WTC11 (cell line): ENCODE measurements at regions not wholly inside any gene's neighbourhood (a gene's known extent, or its start where the extent isn't known, plus 50 kb on each side); places are given as distances from the start of the nearest gene placed in this dataset.

Experiments used
- ATAC-seq: fragments of 200-7000 bp; cut with Tn5 transposase; 2 replicates; pipeline ENCODE4 v1.10.0; 2021; ENCODE audit warnings: mild to moderate bottlenecking, moderate library complexity
- CTCF ChIA-PET: fragments of 300-600 bp; sonication (Branson Sonifier 250); formaldehyde crosslinking; loops from one replicate; lab custom pipeline; 2021; ENCODE audit warnings: antibody characterized with exemption; lab: Charles Lee
- POLR2A ChIA-PET: fragments of 350-600 bp; sonication (Branson Sonifier 250); formaldehyde crosslinking; loops from one replicate; lab custom pipeline; 2021; ENCODE audit warnings: antibody characterized with exemption; lab: Charles Lee
- DNase-seq: peaks from one replicate; pipeline ENCODE4 v3.0.0; 2021; ENCODE audit warnings: low spot score
- H3K27ac Mint-ChIP-seq: 2 replicates; pipeline ENCODE4 v1.8.0; 2021; ENCODE audit warnings: mixed read lengths
- H3K27me3 Mint-ChIP-seq: 2 replicates; pipeline ENCODE4 v1.8.0; 2021; ENCODE audit warnings: low read depth, mild to moderate bottlenecking, moderate library complexity, mixed read lengths
- H3K36me3 Mint-ChIP-seq: 2 replicates; pipeline ENCODE4 v1.8.0; 2021; ENCODE audit warnings: mixed read lengths
- H3K4me1 Mint-ChIP-seq: 2 replicates; pipeline ENCODE4 v1.8.0; 2022; ENCODE audit warnings: mixed read lengths
- H3K4me3 Mint-ChIP-seq: 2 replicates; pipeline ENCODE4 v1.8.0; 2021; ENCODE audit warnings: mild to moderate bottlenecking, moderate library complexity, mixed read lengths
- H3K9me3 Mint-ChIP-seq: 2 replicates; pipeline ENCODE4 v1.8.0; 2021; ENCODE audit warnings: mixed read lengths
- ATF1 ChIP-seq: sonication (generic); formaldehyde crosslinking; IDR thresholded peaks from 2 replicates; pipeline ENCODE4 v1.8.1; 2023; ENCODE audit warnings: mild to moderate bottlenecking, moderate library complexity, missing genetic modification reagents
- CBFB ChIP-seq: sonication (generic); formaldehyde crosslinking; IDR thresholded peaks from 2 replicates; pipeline ENCODE4 v1.8.1; 2022; ENCODE audit warnings: mild to moderate bottlenecking, low read depth, missing genetic modification reagents
- CTCF ChIP-seq: fragments of 200-600 bp; IDR thresholded peaks from 2 replicates; pipeline ENCODE4 v1.8.0; 2022; ENCODE audit warnings: antibody characterized with exemption
- ELF4 ChIP-seq: sonication (generic); formaldehyde crosslinking; IDR thresholded peaks from 2 replicates; pipeline ENCODE4 v1.8.1; 2022; ENCODE audit warnings: low read depth, mild to moderate bottlenecking, moderate library complexity, missing genetic modification reagents
- ERG ChIP-seq: fragments of 250-450 bp; sonication (Bioruptor Pico); IDR thresholded peaks from 2 replicates; pipeline ENCODE4 v1.8.0; 2021; ENCODE audit warnings: mild to moderate bottlenecking
- FOXJ3 ChIP-seq: sonication (generic); formaldehyde crosslinking; IDR thresholded peaks from 2 replicates; pipeline ENCODE4 v1.9.0; 2021; ENCODE audit warnings: missing genetic modification reagents, mild to moderate bottlenecking, borderline replicate concordance
- GRHL2 ChIP-seq: fragments of 250-450 bp; sonication (Bioruptor Pico); IDR thresholded peaks from 2 replicates; pipeline ENCODE4 v1.8.0; 2022; ENCODE audit warnings: mild to moderate bottlenecking, moderate library complexity; ENCODE audit not compliant: insufficient replicate concordance, severe bottlenecking
- GTF2I ChIP-seq: fragments of 250-450 bp; sonication (Bioruptor Pico); conservative IDR thresholded peaks from 2 replicates; pipeline ENCODE4 v1.4.0; 2021; ENCODE audit warnings: mild to moderate bottlenecking
- HMGXB4 ChIP-seq: sonication (generic); formaldehyde crosslinking; IDR thresholded peaks from 2 replicates; pipeline ENCODE4 v1.8.1; 2023; ENCODE audit warnings: mild to moderate bottlenecking, moderate library complexity, missing genetic modification reagents
- JAZF1 ChIP-seq: fragments of 250-450 bp; sonication (Bioruptor Pico); IDR thresholded peaks from 2 replicates; pipeline ENCODE4 v1.9.0; 2021; ENCODE audit warnings: moderate library complexity, mild to moderate bottlenecking, inconsistent platforms
- MYBL2 ChIP-seq: sonication (generic); formaldehyde crosslinking; IDR thresholded peaks from 2 replicates; pipeline ENCODE4 v1.8.1; 2023; ENCODE audit warnings: mild to moderate bottlenecking, moderate library complexity, missing genetic modification reagents
- SMAD4 ChIP-seq: sonication (generic); formaldehyde crosslinking; IDR thresholded peaks from 2 replicates; pipeline ENCODE4 v1.8.0; 2022; ENCODE audit warnings: mild to moderate bottlenecking, missing genetic modification reagents
- TEAD1 ChIP-seq: sonication (generic); formaldehyde crosslinking; IDR thresholded peaks from 2 replicates; pipeline ENCODE4 v1.8.0; 2022; ENCODE audit warnings: mild to moderate bottlenecking, missing genetic modification reagents
- TEAD4 ChIP-seq: sonication (generic); formaldehyde crosslinking; IDR thresholded peaks from 2 replicates; pipeline ENCODE4 v1.8.0; 2022; ENCODE audit warnings: mild to moderate bottlenecking, missing genetic modification reagents
- USF1 ChIP-seq: sonication (generic); formaldehyde crosslinking; IDR thresholded peaks from 2 replicates; pipeline ENCODE4 v1.8.0; 2022; ENCODE audit warnings: mild to moderate bottlenecking, missing genetic modification reagents
- ZBTB21 ChIP-seq: sonication (generic); formaldehyde crosslinking; IDR thresholded peaks from 2 replicates; pipeline ENCODE4 v1.8.1; 2023; ENCODE audit warnings: mild to moderate bottlenecking, missing genetic modification reagents, borderline replicate concordance
- ZNF281 ChIP-seq: sonication (generic); formaldehyde crosslinking; IDR thresholded peaks from 2 replicates; pipeline ENCODE4 v1.8.0; 2023; ENCODE audit warnings: mild to moderate bottlenecking, missing genetic modification reagents
- TF ChIP-seq, protein P1 (sequence below): sonication (generic); formaldehyde crosslinking; IDR thresholded peaks from 2 replicates; pipeline ENCODE4 v1.8.1; 2022; ENCODE audit warnings: low read depth, mild to moderate bottlenecking, moderate library complexity, missing genetic modification reagents, borderline replicate concordance
- TF ChIP-seq, protein P2 (sequence below): fragments of 250-450 bp; sonication (Bioruptor Pico); IDR thresholded peaks from 2 replicates; pipeline ENCODE4 v1.9.0; 2021; ENCODE audit warnings: mild to moderate bottlenecking
- TF ChIP-seq, protein P3 (sequence below): sonication (generic); formaldehyde crosslinking; IDR thresholded peaks from 2 replicates; pipeline ENCODE4 v1.8.1; 2022; ENCODE audit warnings: mild to moderate bottlenecking, moderate library complexity, missing genetic modification reagents

- TF ChIP-seq FOXJ3 (CRISPR knock-in tag): no peak
- no peak for TF ChIP-seq ERG
Observed at GRCh38 chr10:84053626-84054025, 85.7 kb upstream of the GHITM start (continued).

- Mint-ChIP-seq H3K9me3 (no peaks in the 10 kb centered on the region), H3K27ac (no peak overlapping the region), H3K4me3 (no peak overlapping the region), H3K4me1 (peaks cover 9% of the 10 kb centered on the region), H3K36me3 (no peaks in the 10 kb centered on the region), H3K27me3 (peaks cover 2% of the 10 kb centered on the region)
- TF ChIP-seq ATF1 (no peak), ZBTB21 (CRISPR knock-in tag) (no peak), JAZF1 (CRISPR knock-in tag) (no peak), SMAD4 (no peak), ZNF281 (CRISPR knock-in tag) (no peak), USF1 (no peak), CTCF (no peak), GTF2I (CRISPR knock-in tag) (no peak), GRHL2 (CRISPR knock-in tag) (no peak), CBFB (CRISPR knock-in tag) (no peak), ELF4 (CRISPR knock-in tag) (no peak), TEAD4 (CRISPR knock-in tag) (no peak), HMGXB4 (no peak), MYBL2 (CRISPR knock-in tag) (no peak), TEAD1 (CRISPR knock-in tag) (no peak)
- TF ChIP-seq, protein P1, sequence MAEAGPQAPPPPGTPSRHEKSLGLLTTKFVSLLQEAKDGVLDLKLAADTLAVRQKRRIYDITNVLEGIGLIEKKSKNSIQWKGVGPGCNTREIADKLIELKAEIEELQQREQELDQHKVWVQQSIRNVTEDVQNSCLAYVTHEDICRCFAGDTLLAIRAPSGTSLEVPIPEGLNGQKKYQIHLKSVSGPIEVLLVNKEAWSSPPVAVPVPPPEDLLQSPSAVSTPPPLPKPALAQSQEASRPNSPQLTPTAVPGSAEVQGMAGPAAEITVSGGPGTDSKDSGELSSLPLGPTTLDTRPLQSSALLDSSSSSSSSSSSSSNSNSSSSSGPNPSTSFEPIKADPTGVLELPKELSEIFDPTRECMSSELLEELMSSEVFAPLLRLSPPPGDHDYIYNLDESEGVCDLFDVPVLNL (CRISPR knock-in tag): no peak
- TF ChIP-seq, protein P2, sequence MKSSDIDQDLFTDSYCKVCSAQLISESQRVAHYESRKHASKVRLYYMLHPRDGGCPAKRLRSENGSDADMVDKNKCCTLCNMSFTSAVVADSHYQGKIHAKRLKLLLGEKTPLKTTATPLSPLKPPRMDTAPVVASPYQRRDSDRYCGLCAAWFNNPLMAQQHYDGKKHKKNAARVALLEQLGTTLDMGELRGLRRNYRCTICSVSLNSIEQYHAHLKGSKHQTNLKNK (CRISPR knock-in tag): no peak
- TF ChIP-seq, protein P3, sequence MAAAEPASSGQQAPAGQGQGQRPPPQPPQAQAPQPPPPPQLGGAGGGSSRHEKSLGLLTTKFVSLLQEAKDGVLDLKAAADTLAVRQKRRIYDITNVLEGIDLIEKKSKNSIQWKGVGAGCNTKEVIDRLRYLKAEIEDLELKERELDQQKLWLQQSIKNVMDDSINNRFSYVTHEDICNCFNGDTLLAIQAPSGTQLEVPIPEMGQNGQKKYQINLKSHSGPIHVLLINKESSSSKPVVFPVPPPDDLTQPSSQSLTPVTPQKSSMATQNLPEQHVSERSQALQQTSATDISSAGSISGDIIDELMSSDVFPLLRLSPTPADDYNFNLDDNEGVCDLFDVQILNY (CRISPR knock-in tag): no peak
- DNase-seq (peak; percentile 22), ATAC-seq (peak; percentile 86)
- ChIA-PET CTCF (interaction anchor here (0.9 to 1.8 kb wide), 4 partner anchors 28 to 59 kb away, joined by 3 to 8 read pairs (median 6); no protein-coding TSS in a partner anchor), POLR2A (no interaction called here)
Observed at GRCh38 chr10:84054743-84055142, 84.6 kb upstream of the GHITM start.
